ENCODE measurements at regions not wholly inside any gene's neighbourhood (a gene's known extent, or its start where the extent isn't known, plus 50 kb on each side); places are given as distances from the start of the nearest gene placed in this dataset.

GRCh38 chr12:23428758-23429157 is 520.7 kb downstream of the SOX5 start:
- no peaks in the 10 kb centered on the region for H3K27me3 ChIP-seq
- no peaks in the 10 kb centered on the region for H4K20me1 ChIP-seq
- no peaks in the 10 kb centered on the region for H3K9me3 ChIP-seq (replicated peaks in 1 of 11)
- no peak overlapping the region for H3K9ac ChIP-seq
- no peaks in the 10 kb centered on the region for H3K36me3 ChIP-seq
- no peak overlapping the region for H3K27ac ChIP-seq
- H3K4me1 ChIP-seq = no peaks in the 10 kb centered on the region
- H3K4me2 ChIP-seq = no peak overlapping the region
- TF ChIP-seq Cebpa-rat (IDR thresholded peaks at IDR 0.05) = no peak
- no peak overlapping the region for H3K4me3 ChIP-seq

DNA sequence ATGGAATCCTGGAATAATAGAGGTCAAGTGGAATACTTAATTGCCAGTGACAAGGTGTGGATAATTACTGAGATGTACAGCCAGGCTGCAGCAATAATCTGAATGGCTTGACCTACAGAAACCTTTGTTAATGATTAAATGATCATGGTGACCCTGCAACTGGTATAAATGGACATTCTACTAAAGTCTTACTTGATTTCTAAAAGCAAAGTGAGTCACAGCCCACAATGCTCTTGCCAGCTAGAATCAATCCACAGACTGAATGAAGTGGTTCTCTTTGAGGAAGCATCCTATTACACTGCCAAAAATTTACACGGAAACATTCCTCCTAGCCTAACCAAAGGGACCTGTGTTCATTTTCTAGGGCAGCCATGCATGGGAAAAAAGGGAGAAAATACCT is 518.5 kb downstream of the SOX5 start:
- Histone ChIP-seq H3K4me3 (no peak overlapping the region), H3K9me3 (replicated peaks in 1 of 11) (no peaks in the 10 kb centered on the region), H3K36me3 (no peaks in the 10 kb centered on the region), H4K20me1 (no peaks in the 10 kb centered on the region), H3K9ac (no peak overlapping the region), H3K4me1 (no peaks in the 10 kb centered on the region), H3K27ac (no peak overlapping the region), H3K27me3 (no peaks in the 10 kb centered on the region), H3K4me2 (no peak overlapping the region)
- TF ChIP-seq Cebpa-rat (IDR thresholded peaks at IDR 0.05) = no peak

DNA sequence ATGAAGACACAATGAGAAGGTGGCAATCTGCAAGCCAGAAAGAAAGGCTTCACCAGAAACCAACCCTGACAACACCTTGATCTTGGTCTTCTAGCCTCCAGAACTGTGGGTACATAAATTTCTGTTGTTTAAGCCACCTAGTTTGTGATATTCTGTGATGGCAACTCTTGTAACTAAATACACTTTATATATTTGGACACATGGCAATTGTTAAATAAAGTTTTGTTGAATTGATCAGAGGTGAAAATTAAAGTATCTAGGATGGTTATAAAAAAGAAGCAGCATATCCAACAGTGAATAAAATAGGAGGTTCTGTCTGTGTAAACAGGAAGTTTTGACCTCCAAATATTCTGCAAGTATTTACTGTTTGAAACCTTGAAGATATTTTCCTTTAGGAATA is 516.3 kb downstream of the SOX5 start:
- Histone ChIP-seq H3K4me2 (no peak overlapping the region), H3K36me3 (no peaks in the 10 kb centered on the region), H3K9ac (no peak overlapping the region)

GRCh38 chr12:23434154-23434553 is 515.3 kb downstream of the SOX5 start:
- no peak for TF ChIP-seq Cebpa-rat (IDR thresholded peaks at IDR 0.05)
- Histone ChIP-seq H3K36me3 (no peaks in the 10 kb centered on the region), H3K27me3 (no peaks in the 10 kb centered on the region), H4K20me1 (no peaks in the 10 kb centered on the region), H3K9ac (no peak overlapping the region), H3K27ac (no peak overlapping the region), H3K4me1 (no peaks in the 10 kb centered on the region), H3K9me3 (replicated peaks in 1 of 11) (no peaks in the 10 kb centered on the region), H3K4me2 (no peak overlapping the region), H3K4me3 (no peak overlapping the region)

More for the DNA sequence above, 516.3 kb downstream of the SOX5 start:
- H3K27ac ChIP-seq = no peak overlapping the region
- H4K20me1 ChIP-seq = no peaks in the 10 kb centered on the region
- no peaks in the 10 kb centered on the region for H3K4me1 ChIP-seq
- no peak for TF ChIP-seq Cebpa-rat (IDR thresholded peaks at IDR 0.05)
- H3K4me3 ChIP-seq = no peak overlapping the region
- H3K9me3 ChIP-seq (replicated peaks in 1 of 11) = no peaks in the 10 kb centered on the region
- H3K27me3 ChIP-seq = no peaks in the 10 kb centered on the region

DNA sequence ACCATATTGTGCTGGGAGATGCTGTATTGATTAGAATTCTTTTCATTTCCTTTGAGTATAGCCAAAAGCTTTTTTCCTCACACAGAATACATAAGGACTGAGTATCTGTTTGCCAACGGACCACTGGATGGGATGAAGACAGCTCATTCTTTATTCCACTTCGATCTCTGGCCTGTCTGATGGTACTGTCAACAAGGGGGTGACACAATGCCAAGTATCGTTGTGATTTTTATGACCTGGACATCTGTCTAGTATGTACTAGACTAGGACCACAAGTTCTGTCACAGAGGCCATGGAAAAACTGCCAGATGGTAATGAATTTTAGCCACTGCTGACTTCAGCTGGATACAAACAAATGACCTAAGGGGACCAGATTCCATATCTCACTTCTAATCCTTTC is 502.7 kb downstream of the SOX5 start:
- Histone ChIP-seq H3K27me3 (no peaks in the 10 kb centered on the region), H3K4me1 (no peaks in the 10 kb centered on the region), H3K9ac (no peak overlapping the region), H4K20me1 (no peaks in the 10 kb centered on the region), H3K27ac (no peak overlapping the region), H3K9me3 (replicated peaks in 1 of 11) (no peaks in the 10 kb centered on the region), H3K36me3 (no peaks in the 10 kb centered on the region), H3K4me3 (no peak overlapping the region), H3K4me2 (no peak overlapping the region)
- TF ChIP-seq Cebpa-rat (IDR thresholded peaks at IDR 0.05) = no peak

DNA sequence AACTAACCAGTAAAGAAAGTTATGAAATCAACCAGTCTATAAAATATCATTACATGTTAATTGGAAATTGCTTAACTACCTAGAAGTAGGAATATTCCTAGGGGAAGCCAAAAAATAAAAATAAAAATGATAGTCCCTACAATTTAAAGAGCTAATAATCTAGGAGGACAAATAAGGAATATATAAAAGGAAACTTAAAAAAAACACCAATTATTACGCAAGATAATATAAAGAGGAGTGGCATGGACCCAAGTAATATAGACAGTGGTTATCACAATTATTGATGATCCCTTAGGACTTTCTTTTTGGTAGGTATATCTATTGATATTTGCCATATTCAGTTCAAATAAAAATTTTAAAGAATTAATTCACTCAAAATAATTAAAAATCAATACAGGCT is 498.7 kb downstream of the SOX5 start:
- H3K27ac ChIP-seq = no peak overlapping the region
- TF ChIP-seq Cebpa-rat (IDR thresholded peaks at IDR 0.05) = no peak; a peak in 1 of 22 replicates
- no peaks in the 10 kb centered on the region for H3K27me3 ChIP-seq
- H3K4me3 ChIP-seq = no peak overlapping the region
- no peaks in the 10 kb centered on the region for H3K4me1 ChIP-seq
- no peak overlapping the region for H3K4me2 ChIP-seq
- H3K9me3 ChIP-seq (replicated peaks in 1 of 11) = no peaks in the 10 kb centered on the region
- no peaks in the 10 kb centered on the region for H3K36me3 ChIP-seq
- no peak overlapping the region for H3K9ac ChIP-seq
- no peaks in the 10 kb centered on the region for H4K20me1 ChIP-seq

DNA sequence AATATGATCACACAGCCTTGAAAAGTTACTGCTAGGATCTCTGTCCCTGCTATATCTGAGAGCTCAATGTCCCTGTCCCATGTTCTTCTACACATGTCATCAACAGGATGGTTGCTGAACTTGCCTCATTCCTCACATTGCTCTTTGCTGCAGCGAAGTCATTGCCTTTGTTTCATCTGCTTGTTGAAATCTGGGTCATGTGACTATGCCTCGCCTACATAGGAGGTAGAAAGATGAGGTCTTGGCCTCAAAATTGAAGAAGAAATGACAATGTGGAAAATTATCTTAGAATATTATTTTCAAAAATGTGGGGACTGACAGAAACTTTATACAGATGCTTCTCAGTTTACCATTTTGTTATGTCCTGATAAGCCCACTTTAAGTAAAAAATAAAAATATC is 494.2 kb downstream of the SOX5 start:
- no peaks in the 10 kb centered on the region for H3K9me3 ChIP-seq (replicated peaks in 1 of 11)
- H3K4me3 ChIP-seq = no peak overlapping the region
- H3K27ac ChIP-seq = no peak overlapping the region
- no peaks in the 10 kb centered on the region for H4K20me1 ChIP-seq
- H3K4me2 ChIP-seq = no peak overlapping the region
- no peak for TF ChIP-seq Cebpa-rat (IDR thresholded peaks at IDR 0.05)
- no peak overlapping the region for H3K9ac ChIP-seq
- no peaks in the 10 kb centered on the region for H3K4me1 ChIP-seq
- H3K36me3 ChIP-seq = no peaks in the 10 kb centered on the region
- no peaks in the 10 kb centered on the region for H3K27me3 ChIP-seq

DNA sequence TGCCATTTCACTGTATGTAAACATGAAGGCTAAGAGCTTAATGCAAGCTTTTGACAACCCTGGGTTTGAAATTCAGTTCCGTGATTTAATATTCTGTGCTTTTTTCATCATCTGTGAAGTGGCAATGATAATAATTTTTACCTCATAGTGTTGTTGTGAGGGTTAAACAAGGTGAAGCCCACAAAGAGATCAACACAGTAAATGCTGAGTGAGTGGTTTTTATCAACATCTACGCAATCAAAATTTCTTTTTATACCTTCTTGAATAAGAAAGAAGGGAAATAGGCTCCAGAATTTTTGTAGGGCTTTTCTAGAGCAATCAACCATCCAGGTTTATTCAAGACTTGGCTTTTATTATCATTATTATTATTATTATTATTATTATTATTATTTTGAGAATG is 490.8 kb downstream of the SOX5 start:
- no peak overlapping the region for H3K9ac ChIP-seq
- no peak for TF ChIP-seq Cebpa-rat (IDR thresholded peaks at IDR 0.05)
- H3K9me3 ChIP-seq (replicated peaks in 1 of 11) = peaks cover 0 to 4% (median 0%) of the 10 kb centered on the region in 11 experiments; a peak in 3 of 22 replicates
- H3K4me2 ChIP-seq = no peak overlapping the region
- H3K4me3 ChIP-seq = no peak overlapping the region
- H4K20me1 ChIP-seq = no peaks in the 10 kb centered on the region
- no peaks in the 10 kb centered on the region for H3K27me3 ChIP-seq
- H3K36me3 ChIP-seq = no peaks in the 10 kb centered on the region
- no peak overlapping the region for H3K27ac ChIP-seq
- no peaks in the 10 kb centered on the region for H3K4me1 ChIP-seq

GRCh38 chr12:23462546-23462945 is 486.9 kb downstream of the SOX5 start:
- no peak for TF ChIP-seq Cebpa-rat (IDR thresholded peaks at IDR 0.05)
- no peaks in the 10 kb centered on the region for H3K4me1 ChIP-seq
- H3K27ac ChIP-seq = no peak overlapping the region
- H4K20me1 ChIP-seq = no peaks in the 10 kb centered on the region
- no peak overlapping the region for H3K4me2 ChIP-seq
- no peaks in the 10 kb centered on the region for H3K36me3 ChIP-seq
- no peak overlapping the region for H3K9ac ChIP-seq
- H3K27me3 ChIP-seq = no peaks in the 10 kb centered on the region
- peaks cover 0 to 13% (median 9%) of the 10 kb centered on the region in 11 experiments; a peak in 11 of 22 replicates for H3K9me3 ChIP-seq (replicated peaks in 1 of 11)
- no peak overlapping the region for H3K4me3 ChIP-seq

DNA sequence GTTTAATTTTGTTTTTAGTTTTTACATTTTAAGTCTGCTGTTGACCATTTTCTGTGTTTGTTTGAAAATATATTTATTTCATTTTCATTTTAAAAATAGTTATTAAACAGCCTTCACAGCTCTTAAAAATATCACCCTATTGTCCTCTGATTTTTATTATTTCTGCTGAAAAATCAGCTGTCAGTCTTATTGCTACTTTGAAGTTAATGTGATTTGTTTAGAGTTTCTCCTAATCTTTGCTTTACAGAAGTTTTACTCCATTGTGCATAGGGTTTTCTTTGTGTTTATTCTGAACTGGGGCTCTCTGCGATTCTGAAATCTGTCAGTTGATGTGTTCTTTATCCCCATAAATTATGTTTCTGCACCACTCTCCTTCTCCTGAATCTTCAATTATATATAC is 486.3 kb downstream of the SOX5 start:
- Histone ChIP-seq H3K4me1 (no peaks in the 10 kb centered on the region), H3K4me3 (no peak overlapping the region), H3K27ac (no peak overlapping the region), H3K9me3 (replicated peaks in 1 of 11) (peaks cover 0 to 13% (median 9%) of the 10 kb centered on the region in 11 experiments; a peak in 11 of 22 replicates), H3K36me3 (no peaks in the 10 kb centered on the region), H3K27me3 (no peaks in the 10 kb centered on the region), H4K20me1 (no peaks in the 10 kb centered on the region), H3K9ac (no peak overlapping the region), H3K4me2 (no peak overlapping the region)
- no peak for TF ChIP-seq Cebpa-rat (IDR thresholded peaks at IDR 0.05)

All from BLaER1 treated with 17β-estradiol and CSF1 and Interleukin-3, amounts not matched to agents 10 nM and 100 nM (cell line).